Testis (tissue), 2 donors: ENCODE measurements at regions not wholly inside any gene's neighbourhood (a gene's known extent, or its start where the extent isn't known, plus 50 kb on each side); places are given as distances from the start of the nearest gene placed in this dataset.

Experiments
- DNase-seq: peaks from one replicate; pipeline ENCODE4 v3.0.0-alpha.2; 2019
- H3K27ac ChIP-seq, 2 donors: fragments of 200-600 bp; sonication (generic); one replicate each; pipeline ENCODE4 v1.5.1; 2019
- H3K27me3 ChIP-seq: fragments of 200-600 bp; sonication (generic); one replicate; pipeline ENCODE4 v1.5.1; 2019
- H3K36me3 ChIP-seq: fragments of 200-600 bp; sonication (generic); one replicate; pipeline ENCODE4 v1.5.1; 2017; ENCODE audit warnings: low read depth; ENCODE audit errors: missing control alignments
- H3K4me1 ChIP-seq: fragments of 200-600 bp; sonication (generic); one replicate; pipeline ENCODE4 v1.5.1; 2019
- H3K4me3 ChIP-seq, 2 donors: fragments of 200-600 bp; sonication (generic); one replicate each; pipeline ENCODE4 v1.5.1; 2017 to 2019
- H3K9me3 ChIP-seq: fragments of 200-600 bp; sonication (generic); one replicate; pipeline ENCODE4 v1.5.1; 2017
- POLR2A ChIP-seq: fragments of 450-650 bp; IDR thresholded peaks from one replicate; pipeline ENCODE4 v1.6.1; 2017; ENCODE audit warnings: antibody characterized with exemption, mild to moderate bottlenecking, moderate library complexity
- WGBS, 2 donors: methylation state at CpG; one replicate each; pipeline ENCODE4 v1.1.5; 2018; 5-methylcytosine and 5-hydroxymethylcytosine counted together
- intact Hi-C: fragments of 100-400 bp; cut with DNase I; formaldehyde crosslinking; loops from one replicate; pipeline ENCODE4 v1.15.1; 2023; ENCODE audit warnings: low total_unique reads
- microRNA counts, 2 donors: library from miRNA; unstranded; fragments of <30 nt; microRNA quantifications; one replicate each; lab custom pipeline; 2016
- microRNA-seq, 2 donors: library from miRNA; unstranded; fragments of <30 nt; microRNA quantifications; one replicate each; pipeline ENCODE4, GENCODE V29; 2016; ENCODE audit warnings: borderline number of aligned reads in 2 of 2, borderline replicate concordance in 1 of 2
- small RNA-seq, 2 donors: library from RNA; depleted of rRNA; stranded (forward); fragments of <200 nt; gene quantifications; one replicate each; pipeline ENCODE3, GENCODE V24; 2016
- TF ChIP-seq, protein P1 (sequence below), 3 experiments: fragments of 450-650 bp in 2 of 3; fragments of 200-600 bp in 1 of 3; sonication (generic) in 1 of 3; IDR thresholded peaks; one replicate each; pipeline ENCODE4 v1.5.1; 2016 to 2019; ENCODE audit warnings: antibody characterized with exemption in 3 of 3, mild to moderate bottlenecking in 2 of 3, moderate library complexity in 1 of 3

DNA sequence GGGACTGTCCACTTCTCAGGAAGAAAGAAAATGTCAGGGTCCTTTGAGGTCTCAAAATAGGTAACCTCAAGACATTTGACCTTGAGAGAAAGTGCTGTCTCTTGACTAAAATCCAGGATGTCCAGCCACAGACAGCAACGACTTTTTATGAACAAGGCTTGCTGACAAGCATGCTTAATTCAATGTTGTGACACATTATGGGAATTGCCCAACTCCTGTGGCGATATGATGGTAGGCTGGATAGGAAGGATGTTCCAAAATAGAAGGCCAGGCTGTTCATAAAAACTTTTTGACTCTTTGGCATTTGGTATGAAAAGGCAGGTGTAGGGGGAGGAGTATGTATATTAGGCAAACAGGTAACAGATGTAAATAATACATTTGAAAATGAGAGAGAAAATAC is 50.8 kb upstream of the EDNRA start:
- intact Hi-C loops = no loop called here
- TF ChIP-seq, protein P1, sequence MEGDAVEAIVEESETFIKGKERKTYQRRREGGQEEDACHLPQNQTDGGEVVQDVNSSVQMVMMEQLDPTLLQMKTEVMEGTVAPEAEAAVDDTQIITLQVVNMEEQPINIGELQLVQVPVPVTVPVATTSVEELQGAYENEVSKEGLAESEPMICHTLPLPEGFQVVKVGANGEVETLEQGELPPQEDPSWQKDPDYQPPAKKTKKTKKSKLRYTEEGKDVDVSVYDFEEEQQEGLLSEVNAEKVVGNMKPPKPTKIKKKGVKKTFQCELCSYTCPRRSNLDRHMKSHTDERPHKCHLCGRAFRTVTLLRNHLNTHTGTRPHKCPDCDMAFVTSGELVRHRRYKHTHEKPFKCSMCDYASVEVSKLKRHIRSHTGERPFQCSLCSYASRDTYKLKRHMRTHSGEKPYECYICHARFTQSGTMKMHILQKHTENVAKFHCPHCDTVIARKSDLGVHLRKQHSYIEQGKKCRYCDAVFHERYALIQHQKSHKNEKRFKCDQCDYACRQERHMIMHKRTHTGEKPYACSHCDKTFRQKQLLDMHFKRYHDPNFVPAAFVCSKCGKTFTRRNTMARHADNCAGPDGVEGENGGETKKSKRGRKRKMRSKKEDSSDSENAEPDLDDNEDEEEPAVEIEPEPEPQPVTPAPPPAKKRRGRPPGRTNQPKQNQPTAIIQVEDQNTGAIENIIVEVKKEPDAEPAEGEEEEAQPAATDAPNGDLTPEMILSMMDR (IDR thresholded peaks at IDR 0.05) = no peak
- no peak for TF ChIP-seq POLR2A
- Histone ChIP-seq H3K9me3 (no peaks in the 10 kb centered on the region), H3K4me1 (no peaks in the 10 kb centered on the region), H3K4me3 (no peak overlapping the region), H3K36me3 (no peaks in the 10 kb centered on the region), H3K27me3 (no peaks in the 10 kb centered on the region), H3K27ac (no peak overlapping the region)
- WGBS, 2 donors = 47 to 49% methylated on average over 2 of the region's 2 CpGs
- DNase-seq = no peak

MicroRNA genes in the stretch of these regions (microRNA counts, 767-probe panel; counts per million panel counts)
- microRNA hsa-miR-548g-3p (lab: Ali Mortazavi, UCI) = 0 to 152 counts per million in 2 donors

Small RNAs in the stretch of these regions (microRNA-seq; reads per million reads assigned to microRNA genes)
- gene MIR548G = 0 reads per million in 2 donors

Small RNAs in the stretch of these regions (small RNA-seq; reads per million reads assigned to genes)
- gene MIR548G = 0 reads per million in 2 donors
